Esophagus muscularis mucosa (tissue), 4 donors: ENCODE measurements at regions not wholly inside any gene's neighbourhood (a gene's known extent, or its start where the extent isn't known, plus 50 kb on each side); places are given as distances from the start of the nearest gene placed in this dataset.

Experiments
- DNase-seq: peaks from one replicate; pipeline ENCODE4 v3.0.0-alpha.2; 2017; ENCODE audit errors: extremely low spot score
- H3K27ac ChIP-seq, 4 donors: fragments of 200-600 bp; sonication (generic); replicated peaks in 1 of 4; 1 replicate in 3 of 4; 2 replicates in 1 of 4; pipeline ENCODE4 v1.5.1; 2016 to 2019; ENCODE audit warnings: mild to moderate bottlenecking in 1 of 4
- H3K27me3 ChIP-seq, 4 donors: fragments of 200-600 bp; sonication (generic); one replicate each; pipeline versions ENCODE4 v1.5.1 to v1.6.0; 2016 to 2019
- H3K36me3 ChIP-seq, 4 donors: fragments of 200-600 bp; sonication (generic); one replicate each; pipeline ENCODE4 v1.5.1; 2016 to 2019
- H3K4me1 ChIP-seq, 4 donors: fragments of 200-600 bp; sonication (generic); one replicate each; pipeline ENCODE4 v1.5.1; 2016 to 2019
- H3K4me3 ChIP-seq, 4 donors: fragments of 200-600 bp; sonication (generic); 1 replicate in 2 of 4; 2 replicates in 2 of 4; pipeline ENCODE4 v1.5.1; 2016 to 2019; ENCODE audit warnings: mild to moderate bottlenecking in 4 of 4, moderate library complexity in 1 of 4
- H3K9me3 ChIP-seq, 4 donors: fragments of 200-600 bp; sonication (generic); 1 replicate in 3 of 4; 2 replicates in 1 of 4; pipeline ENCODE4 v1.5.1; 2016 to 2019
- EP300 ChIP-seq: sonication (generic); formaldehyde crosslinking; IDR thresholded peaks from one replicate; pipeline ENCODE4 v1.6.1; 2017; ENCODE audit warnings: antibody characterized with exemption
- POLR2A ChIP-seq: fragments of 450-650 bp; IDR thresholded peaks from one replicate; pipeline ENCODE4 v1.6.1; 2017; ENCODE audit warnings: antibody characterized with exemption, moderate library complexity, mild to moderate bottlenecking, low read depth
- POLR2AphosphoS5 ChIP-seq, 2 donors: sonication (generic); formaldehyde crosslinking; IDR thresholded peaks; one replicate each; pipeline ENCODE4 v1.6.1; 2017; ENCODE audit warnings: antibody characterized with exemption in 2 of 2
- WGBS: methylation state at CpG from one replicate; pipeline ENCODE4 v1.1.5; 2018; 5-methylcytosine and 5-hydroxymethylcytosine counted together
- intact Hi-C: fragments of 100-400 bp; cut with DNase I; formaldehyde crosslinking; loops from one replicate; pipeline ENCODE4 v1.15.1; 2023
- TF ChIP-seq, protein P1 (sequence below), 3 experiments: fragments of 200-600 bp in 2 of 3; fragments of 450-650 bp in 1 of 3; sonication (generic) in 2 of 3; IDR thresholded peaks; one replicate each; pipeline ENCODE4 v1.5.1; 2017 to 2019; ENCODE audit warnings: antibody characterized with exemption in 3 of 3, mild to moderate bottlenecking in 2 of 3, moderate library complexity in 1 of 3

DNA sequence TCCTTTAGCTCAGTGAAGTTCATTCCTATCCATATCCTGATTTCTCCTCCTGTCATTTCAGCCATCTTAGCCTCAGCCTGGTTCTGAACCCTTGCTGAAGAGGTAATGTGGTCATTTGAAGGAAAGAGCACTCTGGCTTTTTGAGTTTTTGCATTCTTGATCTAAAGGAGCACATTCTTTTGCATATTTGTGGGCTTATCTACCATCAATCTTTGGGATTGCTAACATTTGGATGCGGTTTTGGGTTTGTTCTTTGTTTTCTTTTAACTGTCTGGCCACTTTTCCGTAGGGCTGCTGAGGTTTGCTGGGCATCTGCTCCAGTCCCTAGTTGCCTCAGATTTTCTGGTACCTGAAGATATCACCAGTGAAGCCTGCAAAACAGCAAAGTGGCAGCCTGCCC is 238.3 kb downstream of the EPM2A start:
- WGBS, result 86% methylated on average over 2 of the region's 2 CpGs
- Histone ChIP-seq H3K4me3 (no peak overlapping the region), H3K9me3 (peaks cover 0 to 15% (median 3%) of the 10 kb centered on the region in 4 donors), H3K27me3 (no peaks in the 10 kb centered on the region), H3K27ac (no peak overlapping the region), H3K36me3 (no peaks in the 10 kb centered on the region), H3K4me1 (no peaks in the 10 kb centered on the region)
- DNase-seq, result no peak
- TF ChIP-seq EP300 (no peak), POLR2AphosphoS5 (IDR thresholded peaks at IDR 0.05) (no peak), POLR2A (no peak)
- TF ChIP-seq, protein P1, sequence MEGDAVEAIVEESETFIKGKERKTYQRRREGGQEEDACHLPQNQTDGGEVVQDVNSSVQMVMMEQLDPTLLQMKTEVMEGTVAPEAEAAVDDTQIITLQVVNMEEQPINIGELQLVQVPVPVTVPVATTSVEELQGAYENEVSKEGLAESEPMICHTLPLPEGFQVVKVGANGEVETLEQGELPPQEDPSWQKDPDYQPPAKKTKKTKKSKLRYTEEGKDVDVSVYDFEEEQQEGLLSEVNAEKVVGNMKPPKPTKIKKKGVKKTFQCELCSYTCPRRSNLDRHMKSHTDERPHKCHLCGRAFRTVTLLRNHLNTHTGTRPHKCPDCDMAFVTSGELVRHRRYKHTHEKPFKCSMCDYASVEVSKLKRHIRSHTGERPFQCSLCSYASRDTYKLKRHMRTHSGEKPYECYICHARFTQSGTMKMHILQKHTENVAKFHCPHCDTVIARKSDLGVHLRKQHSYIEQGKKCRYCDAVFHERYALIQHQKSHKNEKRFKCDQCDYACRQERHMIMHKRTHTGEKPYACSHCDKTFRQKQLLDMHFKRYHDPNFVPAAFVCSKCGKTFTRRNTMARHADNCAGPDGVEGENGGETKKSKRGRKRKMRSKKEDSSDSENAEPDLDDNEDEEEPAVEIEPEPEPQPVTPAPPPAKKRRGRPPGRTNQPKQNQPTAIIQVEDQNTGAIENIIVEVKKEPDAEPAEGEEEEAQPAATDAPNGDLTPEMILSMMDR (IDR thresholded peaks at IDR 0.05), result no peak
- intact Hi-C loops, result no loop called here

DNA sequence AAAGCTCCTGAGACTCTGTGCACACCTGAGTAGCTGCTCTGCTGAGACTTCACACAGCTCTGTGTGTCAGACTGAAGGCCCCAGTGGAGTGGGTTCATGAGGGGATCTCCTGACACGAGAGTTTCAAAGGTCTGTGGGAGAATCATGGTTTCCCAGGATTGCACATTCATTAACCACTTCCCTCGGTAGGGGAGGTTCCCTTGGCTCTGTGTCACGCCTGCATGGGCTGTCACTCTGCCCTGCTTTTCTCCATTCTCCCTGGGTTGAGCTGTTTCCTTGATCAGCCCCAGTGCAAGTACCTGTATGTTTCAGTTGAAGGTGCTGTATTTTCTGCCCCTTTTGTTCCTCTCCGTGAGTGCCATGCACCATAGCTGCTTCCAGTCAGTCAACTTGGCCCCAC is 236.9 kb downstream of the EPM2A start:
- no peak for TF ChIP-seq POLR2AphosphoS5 (IDR thresholded peaks at IDR 0.05)
- no peaks in the 10 kb centered on the region for H3K36me3 ChIP-seq
- no peak overlapping the region for H3K4me3 ChIP-seq
- H3K27me3 ChIP-seq, result no peaks in the 10 kb centered on the region
- no peak overlapping the region for H3K27ac ChIP-seq
- intact Hi-C loops, result no loop called here
- WGBS, result 73% methylated on average over 4 of the region's 4 CpGs
- H3K9me3 ChIP-seq, result peaks cover 0 to 15% (median 3%) of the 10 kb centered on the region in 4 donors
- no peaks in the 10 kb centered on the region for H3K4me1 ChIP-seq
- no peak for DNase-seq

DNA sequence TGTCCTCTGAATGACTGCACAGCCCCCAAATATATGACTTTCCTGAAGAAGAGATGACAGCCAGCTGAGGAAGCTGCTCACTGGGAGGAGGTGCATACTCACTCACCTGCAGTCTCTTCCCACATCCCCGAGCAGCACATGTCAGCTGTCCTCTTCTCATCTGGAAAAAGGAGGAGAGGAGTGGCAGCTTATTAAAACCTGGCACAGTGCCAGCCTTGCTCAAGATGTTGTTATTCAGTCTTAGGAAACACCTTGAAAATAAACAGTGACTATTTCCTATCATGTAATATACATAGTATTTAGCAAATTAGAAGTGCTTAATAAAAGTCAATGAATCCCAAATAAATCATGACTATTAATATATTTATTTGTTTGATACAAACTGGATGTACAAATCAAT is 232.9 kb downstream of the EPM2A start:
- Histone ChIP-seq H3K9me3 (no peaks in the 10 kb centered on the region), H3K36me3 (no peaks in the 10 kb centered on the region), H3K27ac (no peak overlapping the region), H3K27me3 (no peaks in the 10 kb centered on the region), H3K4me3 (no peak overlapping the region), H3K4me1 (no peaks in the 10 kb centered on the region)
- WGBS, result 36% methylated on average over 1 of the region's 1 CpG
- intact Hi-C loops, result no loop called here
- TF ChIP-seq, protein P1 (IDR thresholded peaks at IDR 0.05), result no peak
- DNase-seq, result no peak

DNA sequence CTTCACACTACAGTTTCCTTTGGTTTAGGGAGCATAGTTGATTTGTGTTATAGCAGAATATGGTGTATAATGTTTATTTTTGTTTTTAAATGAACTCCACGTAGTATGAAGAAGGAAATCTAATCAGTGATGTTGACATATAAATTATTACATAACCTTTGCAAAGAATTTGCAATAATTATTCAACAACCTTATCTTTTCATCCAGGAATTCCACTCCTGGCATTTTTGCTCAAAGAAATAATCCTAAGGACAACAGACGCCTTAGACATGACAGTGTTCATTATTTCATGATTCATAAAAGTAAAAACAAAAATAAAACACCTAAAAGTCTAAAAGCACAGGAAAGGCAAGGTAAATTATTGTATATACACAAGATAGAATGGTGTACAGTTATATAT is 229.2 kb downstream of the EPM2A start:
- H3K9me3 ChIP-seq, result peaks cover 0 to 28% (median 18%) of the 10 kb centered on the region in 4 donors
- no peaks in the 10 kb centered on the region for H3K27me3 ChIP-seq
- H3K4me1 ChIP-seq, result no peaks in the 10 kb centered on the region
- DNase-seq, result no peak
- TF ChIP-seq, protein P1 (IDR thresholded peaks at IDR 0.05), result no peak
- TF ChIP-seq POLR2A (no peak), POLR2AphosphoS5 (IDR thresholded peaks at IDR 0.05) (no peak), EP300 (no peak)
- WGBS, result 67% methylated on average over 2 of the region's 2 CpGs
- H3K27ac ChIP-seq, result no peak overlapping the region
- no peaks in the 10 kb centered on the region for H3K36me3 ChIP-seq
- H3K4me3 ChIP-seq, result no peak overlapping the region
- intact Hi-C loops, result no loop called here

DNA sequence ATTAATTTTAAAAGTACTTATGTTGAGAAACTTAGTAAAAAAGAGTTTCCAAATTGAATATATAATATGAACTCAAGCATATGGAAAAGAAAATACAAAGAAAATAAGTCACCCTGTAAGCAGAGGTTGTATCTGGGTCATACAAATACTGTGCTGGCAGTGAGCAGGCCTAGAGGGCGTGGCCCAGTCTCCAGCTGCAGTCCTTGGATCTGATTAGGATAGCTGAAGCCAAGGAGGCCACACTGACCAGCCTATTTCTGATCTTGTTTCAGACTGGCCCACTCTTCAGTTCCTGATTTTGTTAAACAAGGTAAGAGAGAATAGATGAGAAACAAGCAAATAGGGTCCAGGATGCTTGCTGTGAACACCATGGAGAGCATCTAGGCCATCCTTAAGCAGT is 228.8 kb downstream of the EPM2A start:
- no peaks in the 10 kb centered on the region for H3K4me1 ChIP-seq
- no peak for TF ChIP-seq POLR2AphosphoS5 (IDR thresholded peaks at IDR 0.05)
- TF ChIP-seq, protein P1 (IDR thresholded peaks at IDR 0.05), result no peak
- TF ChIP-seq EP300, result no peak
- TF ChIP-seq POLR2A, result no peak
- peaks cover 0 to 28% (median 18%) of the 10 kb centered on the region in 4 donors for H3K9me3 ChIP-seq
- H3K27ac ChIP-seq, result no peak overlapping the region
- no peak for DNase-seq
- H3K27me3 ChIP-seq, result no peaks in the 10 kb centered on the region
- 40% methylated on average over 1 of the region's 1 CpG for WGBS
- intact Hi-C loops, result no loop called here
- no peak overlapping the region for H3K4me3 ChIP-seq
- no peaks in the 10 kb centered on the region for H3K36me3 ChIP-seq
